ENCODE measurements at regions not wholly inside any gene's neighbourhood (a gene's known extent, or its start where the extent isn't known, plus 50 kb on each side); places are given as distances from the start of the nearest gene placed in this dataset.

DNA sequence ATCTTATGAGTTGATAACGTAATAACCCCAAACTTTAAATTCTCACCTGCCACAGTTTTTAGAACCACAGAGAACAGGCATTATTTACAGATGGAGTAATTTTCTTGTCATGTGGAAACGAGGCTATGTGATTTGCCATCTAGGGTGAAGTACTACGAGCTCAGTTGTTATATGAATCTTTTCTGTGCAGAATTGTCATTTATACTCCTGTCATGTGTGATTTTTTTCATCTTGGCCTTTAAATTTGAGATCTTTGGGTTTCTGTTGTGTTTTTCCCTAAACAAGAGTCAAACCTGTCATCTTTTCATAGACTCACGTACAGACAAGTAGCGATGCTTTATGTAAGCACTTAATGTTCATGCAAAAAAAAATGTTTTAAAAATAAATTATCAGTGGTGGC is 153.7 kb upstream of the TAC1 start:
- TF ChIP-seq EZH2 (IDR thresholded peaks at IDR 0.05; ENCODE audit: insufficient read depth, low read length): no peak
- no peak for TF ChIP-seq CTCF (IDR thresholded peaks at IDR 0.05; ENCODE audit: insufficient read depth, low read depth, low read length)

Measured in astrocyte (in vitro differentiated cells and primary cell).